HG02981 (cell line): ENCODE measurements at regions not wholly inside any gene's neighbourhood (a gene's known extent, or its start where the extent isn't known, plus 50 kb on each side); places are given as distances from the start of the nearest gene placed in this dataset.

ENCODE experiments used
- ATAC-seq: cut with Tn5 transposase; IDR thresholded peaks from one replicate; pipeline ENCODE4 v1.9.1; 2021; ENCODE audit warnings: mild to moderate bottlenecking, moderate library complexity; ENCODE audit not compliant: unreplicated experiment

- ATAC-seq = no peak
Measured at GRCh38 chr6:164129218-164129617, 714.7 kb downstream of the QKI start.

GRCh38 chr6:164128101-164128500 lies 713.6 kb downstream of the QKI start:
- ATAC-seq = no peak

- ATAC-seq = no peak
Measured at GRCh38 chr6:164124986-164125385, 710.5 kb downstream of the QKI start.

GRCh38 chr6:164124473-164124872 lies 710.0 kb downstream of the QKI start:
- ATAC-seq = no peak

GRCh38 chr6:164122109-164122508 lies 707.6 kb downstream of the QKI start:
- no peak for ATAC-seq

GRCh38 chr6:164121527-164121926 lies 707.0 kb downstream of the QKI start:
- no peak for ATAC-seq

GRCh38 chr6:164114651-164115050 lies 700.1 kb downstream of the QKI start:
- ATAC-seq = no peak

- ATAC-seq = no peak
Measured at GRCh38 chr6:164114051-164114450, 699.5 kb downstream of the QKI start.

- ATAC-seq = no peak
Measured at GRCh38 chr6:164113637-164114036, 699.1 kb downstream of the QKI start.

GRCh38 chr6:164109770-164110140 lies 695.2 kb downstream of the QKI start:
- no peak for ATAC-seq

GRCh38 chr6:164108869-164109769 lies 694.6 kb downstream of the QKI start:
- ATAC-seq = no peak

- no peak for ATAC-seq
Measured at GRCh38 chr6:164108092-164108491, 693.6 kb downstream of the QKI start.

GRCh38 chr6:164107297-164107995 lies 692.9 kb downstream of the QKI start:
- no peak for ATAC-seq

- no peak for ATAC-seq
Measured at GRCh38 chr6:164106345-164106769, 691.8 kb downstream of the QKI start.

- no peak for ATAC-seq
Measured at GRCh38 chr6:164105705-164106104, 691.2 kb downstream of the QKI start.

GRCh38 chr6:164104432-164104831 lies 689.9 kb downstream of the QKI start:
- ATAC-seq = no peak

- no peak for ATAC-seq
Measured at GRCh38 chr6:164102693-164103092, 688.2 kb downstream of the QKI start.

GRCh38 chr6:164101859-164102258 lies 687.3 kb downstream of the QKI start:
- no peak for ATAC-seq

GRCh38 chr6:164099269-164099865 lies 684.8 kb downstream of the QKI start:
- ATAC-seq = no peak

GRCh38 chr6:164098857-164099267 lies 684.3 kb downstream of the QKI start:
- no peak for ATAC-seq

GRCh38 chr6:164097551-164098398 lies 683.3 kb downstream of the QKI start:
- no peak for ATAC-seq
